H9 (cell line): ENCODE measurements at regions not wholly inside any gene's neighbourhood (a gene's known extent, or its start where the extent isn't known, plus 50 kb on each side); places are given as distances from the start of the nearest gene placed in this dataset.

Experiments
- DNase-seq: peaks from one replicate; pipeline ENCODE4 v3.0.0-alpha.2; 2017
- H2AFZ ChIP-seq: one replicate; pipeline ENCODE4 v1.6.1; 2013; ENCODE audit warnings: mild to moderate bottlenecking, low read length, control low read depth, moderate library complexity
- H2AK5ac ChIP-seq: 2 replicates; pipeline ENCODE4 v1.6.1; 2013; ENCODE audit warnings: low read length, control low read depth, mixed read lengths; ENCODE audit not compliant: insufficient read length
- H2BK120ac ChIP-seq: one replicate; pipeline ENCODE4 v1.6.1; 2013; ENCODE audit warnings: low read depth, mild to moderate bottlenecking, low read length, control low read depth, inconsistent platforms; ENCODE audit not compliant: poor library complexity, severe bottlenecking
- H2BK12ac ChIP-seq: 2 replicates; pipeline ENCODE4 v1.6.1; 2013; ENCODE audit warnings: low read length, control low read depth, mixed read lengths, low read depth; ENCODE audit not compliant: insufficient read length
- H2BK15ac ChIP-seq: 2 replicates; pipeline ENCODE4 v1.6.1; 2013; ENCODE audit warnings: low read depth, low read length, control low read depth
- H2BK20ac ChIP-seq: one replicate; pipeline ENCODE4 v1.6.1; 2013; ENCODE audit warnings: low read depth, mild to moderate bottlenecking, low read length, control low read depth, inconsistent platforms; ENCODE audit not compliant: poor library complexity, severe bottlenecking
- H2BK5ac ChIP-seq: 2 replicates; pipeline ENCODE4 v1.6.1; 2013; ENCODE audit warnings: low read length, control low read depth, mixed read lengths; ENCODE audit not compliant: insufficient read length
- H3K14ac ChIP-seq: 2 replicates; pipeline ENCODE4 v1.6.1; 2013; ENCODE audit warnings: low read length, control low read depth; ENCODE audit not compliant: insufficient read depth
- H3K18ac ChIP-seq: 2 replicates; pipeline ENCODE4 v1.6.1; 2013; ENCODE audit warnings: low read depth, mild to moderate bottlenecking, mixed read lengths, low read length, control low read depth; ENCODE audit not compliant: insufficient read length
- H3K23ac ChIP-seq: 2 replicates; pipeline ENCODE4 v1.6.1; 2013; ENCODE audit warnings: low read length, control low read depth, mixed read lengths, low read depth; ENCODE audit not compliant: insufficient read length
- H3K23me2 ChIP-seq: 2 replicates; pipeline ENCODE4 v1.6.1; 2013; ENCODE audit warnings: low read depth, mild to moderate bottlenecking, mixed read lengths, low read length, control low read depth; ENCODE audit not compliant: insufficient read length, poor library complexity, severe bottlenecking
- H3K27ac ChIP-seq: 2 replicates; pipeline ENCODE4 v1.5.1; 2013; ENCODE audit warnings: low read length, control low read depth, mixed read lengths, low read depth; ENCODE audit not compliant: insufficient read length
- H3K27me3 ChIP-seq: 2 replicates; pipeline ENCODE4 v1.6.1; 2013; ENCODE audit warnings: low read length, control low read depth, inconsistent platforms; ENCODE audit not compliant: insufficient read depth
- H3K4ac ChIP-seq: 2 replicates; pipeline ENCODE4 v1.6.1; 2013; ENCODE audit warnings: low read depth, mild to moderate bottlenecking, control low read depth, inconsistent platforms, low read length, moderate library complexity
- H3K4me1 ChIP-seq: 2 replicates; pipeline ENCODE4 v1.6.1; 2013; ENCODE audit warnings: low read length, control low read depth, inconsistent platforms; ENCODE audit not compliant: insufficient read depth
- H3K4me2 ChIP-seq: 2 replicates; pipeline ENCODE4 v1.6.1; 2013; ENCODE audit warnings: low read length, control low read depth, mixed read lengths; ENCODE audit not compliant: insufficient read length, insufficient read depth
- H3K56ac ChIP-seq: 2 replicates; pipeline ENCODE4 v1.6.1; 2013; ENCODE audit warnings: low read depth, mild to moderate bottlenecking, mixed read lengths, low read length, control low read depth; ENCODE audit not compliant: insufficient read length
- H3K79me1 ChIP-seq: 2 replicates; pipeline ENCODE4 v1.6.1; 2013; ENCODE audit warnings: low read depth, mild to moderate bottlenecking, moderate library complexity, low read length, control low read depth, inconsistent platforms; ENCODE audit not compliant: insufficient read depth, poor library complexity, severe bottlenecking
- H3K79me2 ChIP-seq: 2 replicates; pipeline ENCODE4 v1.6.1; 2013; ENCODE audit warnings: low read length, control low read depth, inconsistent platforms; ENCODE audit not compliant: insufficient read depth
- H3K9ac ChIP-seq: 2 replicates; pipeline ENCODE4 v1.6.1; 2013; ENCODE audit warnings: low read length, control low read depth, mixed read lengths; ENCODE audit not compliant: insufficient read length; ENCODE audit errors: extremely low read depth
- H3K9me3 ChIP-seq: one replicate; pipeline ENCODE4 v1.6.1; 2013; ENCODE audit warnings: low read depth, low read length, inconsistent platforms; ENCODE audit not compliant: control insufficient read depth
- H3T11ph ChIP-seq: one replicate; pipeline ENCODE4 v1.6.1; 2013; ENCODE audit warnings: mild to moderate bottlenecking, low read length, control low read depth, inconsistent platforms
- H4K20me1 ChIP-seq: one replicate; pipeline ENCODE4 v1.6.1; 2013; ENCODE audit not compliant: control insufficient read depth, insufficient read length, insufficient read depth
- H4K5ac ChIP-seq: 2 replicates; pipeline ENCODE4 v1.6.1; 2013; ENCODE audit warnings: low read depth, mild to moderate bottlenecking, mixed read lengths, low read length, control low read depth; ENCODE audit not compliant: insufficient read length
- H4K8ac ChIP-seq: replicated peaks from 2 replicates; pipeline ENCODE4 v1.6.1; 2013; ENCODE audit warnings: low read length, control low read depth, mixed read lengths, low read depth; ENCODE audit not compliant: insufficient read length
- H4K91ac ChIP-seq: 2 replicates; pipeline ENCODE4 v1.6.1; 2013; ENCODE audit warnings: low read depth, mild to moderate bottlenecking, moderate library complexity, mixed read lengths, low read length, control low read depth; ENCODE audit not compliant: insufficient read length
- H3K27ac Mint-ChIP-seq, 3 experiments: 2 replicates in 2 of 3; 3 replicates in 1 of 3; pipeline ENCODE4 v1.8.0; 2020 to 2021; ENCODE audit warnings: mixed read lengths in 3 of 3, mild to moderate bottlenecking in 1 of 3, moderate library complexity in 1 of 3
- H3K27me3 Mint-ChIP-seq: 2 replicates; pipeline ENCODE4 v1.8.0; 2021; ENCODE audit warnings: low read depth, mild to moderate bottlenecking, moderate library complexity, mixed read lengths
- H3K36me3 Mint-ChIP-seq, 3 experiments: 2 replicates in 2 of 3; 3 replicates in 1 of 3; pipeline ENCODE4 v1.8.0; 2020 to 2021; ENCODE audit warnings: low read depth in 3 of 3, mixed read lengths in 3 of 3; ENCODE audit not compliant: insufficient read depth in 1 of 3
- H3K4me1 Mint-ChIP-seq, 2 experiments: 2 replicates each; pipeline ENCODE4 v1.8.0; 2020; ENCODE audit warnings: mixed read lengths in 2 of 2
- H3K4me3 Mint-ChIP-seq, 2 experiments: 2 replicates in 1 of 2; 3 replicates in 1 of 2; pipeline ENCODE4 v1.8.0; 2020 to 2021; ENCODE audit warnings: mild to moderate bottlenecking in 2 of 2, mixed read lengths in 2 of 2, moderate library complexity in 1 of 2
- H3K9me3 Mint-ChIP-seq, 2 experiments: 2 replicates in 1 of 2; 3 replicates in 1 of 2; pipeline ENCODE4 v1.8.0; 2020; ENCODE audit warnings: mild to moderate bottlenecking in 2 of 2, mixed read lengths in 2 of 2, moderate library complexity in 1 of 2
- CTCF ChIP-seq: fragments of 200-600 bp; sonication (generic); conservative IDR thresholded peaks from 3 replicates; pipeline ENCODE4 v1.8.0; 2021; ENCODE audit warnings: antibody characterized with exemption, mild to moderate bottlenecking
- whole genome bisulfite sequencing: extraction: QIAGEN DNeasy Blood & Tissue Kit; methylation state at CpG from one replicate; pipeline ENCODE4 v1.1.7; 2013; ENCODE audit warnings: missing lambda C conversion rate, low lambda C conversion rate, mixed read lengths; ENCODE audit not compliant: insufficient read length; ENCODE audit errors: extremely low coverage; 5-methylcytosine and 5-hydroxymethylcytosine counted together

GRCh38 chr4:163256680-163257343, 75.6 kb downstream of the NPY1R start:
- H3K27me3 Mint-ChIP-seq: no peaks in the 10 kb centered on the region

More at GRCh38 chr4:163256680-163257343, 75.6 kb downstream of the NPY1R start:
- Histone ChIP-seq H3K23me2 (no peaks in the 10 kb centered on the region), H4K5ac (no peak overlapping the region), H3K4me1 (no peaks in the 10 kb centered on the region), H2AFZ (no peak overlapping the region), H2BK20ac (no peak overlapping the region), H4K8ac (no peak overlapping the region), H2BK12ac (no peak overlapping the region), H3K79me1 (no peaks in the 10 kb centered on the region), H3K9me3 (no peaks in the 10 kb centered on the region), H4K91ac (no peak overlapping the region), H2BK15ac (no peak overlapping the region), H3K14ac (no peak overlapping the region), H3T11ph (no peak overlapping the region), H4K20me1 (no peaks in the 10 kb centered on the region), H2BK5ac (no peak overlapping the region), H3K27me3 (no peaks in the 10 kb centered on the region), H3K79me2 (no peaks in the 10 kb centered on the region), H3K9ac (no peak overlapping the region), H3K4ac (no peak overlapping the region), H2AK5ac (no peak overlapping the region), H3K27ac (no peak overlapping the region), H3K23ac (no peak overlapping the region), H3K4me2 (no peak overlapping the region), H3K56ac (no peak overlapping the region), H2BK120ac (no peak overlapping the region), H3K18ac (no peak overlapping the region)
- Mint-ChIP-seq H3K9me3 (no peaks in the 10 kb centered on the region; a peak in 2 of 5 replicates), H3K36me3 (no peaks in the 10 kb centered on the region), H3K4me1 (no peaks in the 10 kb centered on the region), H3K27ac (no peak overlapping the region), H3K4me3 (no peak overlapping the region)
- DNase-seq: no peak
- no CpG with 5 or more reads among the region's 3 CpGs for WGBS
- TF ChIP-seq CTCF: no peak
